Globus pallidus (tissue), 1 donor: ENCODE measurements at regions not wholly inside any gene's neighbourhood (a gene's known extent, or its start where the extent isn't known, plus 50 kb on each side); places are given as distances from the start of the nearest gene placed in this dataset.
"Not testable (repeated sequence)": the region's sequence is repeated elsewhere in the genome, so short reads cannot be mapped to it uniquely, and the experiment has no call there.

Experiments
- DNase-seq: peaks from one replicate; pipeline ENCODE4 v3.0.0-alpha.2; 2015; ENCODE audit warnings: low spot score

GRCh38 chr3:177249203-177249602, 51.9 kb upstream of the TBL1XR1 start:
- DNase-seq = no peak

- no peak for DNase-seq
Measured at GRCh38 chr3:177250151-177250550, 52.9 kb upstream of the TBL1XR1 start.

- DNase-seq = no peak
Measured at GRCh38 chr3:177251755-177252154, 54.5 kb upstream of the TBL1XR1 start.

GRCh38 chr3:177257006-177257405, 59.7 kb upstream of the TBL1XR1 start:
- DNase-seq = no peak

GRCh38 chr3:177257625-177258024, 60.3 kb upstream of the TBL1XR1 start:
- DNase-seq = no peak

GRCh38 chr3:177262396-177262795, 65.1 kb upstream of the TBL1XR1 start:
- no peak for DNase-seq

- no peak for DNase-seq
Measured at GRCh38 chr3:177263615-177264368, 66.5 kb upstream of the TBL1XR1 start.

GRCh38 chr3:177271811-177272501, 74.7 kb upstream of the TBL1XR1 start:
- not testable (repeated sequence) for DNase-seq

- no peak for DNase-seq
Measured at GRCh38 chr3:177278016-177278415, 80.7 kb upstream of the TBL1XR1 start.

GRCh38 chr3:177279118-177279815, 82.0 kb upstream of the TBL1XR1 start:
- DNase-seq = no peak

GRCh38 chr3:177281292-177282118, 84.2 kb upstream of the TBL1XR1 start:
- no peak for DNase-seq

GRCh38 chr3:177282119-177282655, 84.9 kb upstream of the TBL1XR1 start:
- no peak for DNase-seq

GRCh38 chr3:177283983-177284382, 86.7 kb upstream of the TBL1XR1 start:
- DNase-seq = no peak

- DNase-seq = no peak
Measured at GRCh38 chr3:177284383-177284881, 87.2 kb upstream of the TBL1XR1 start.

GRCh38 chr3:177286034-177286433, 88.8 kb upstream of the TBL1XR1 start:
- DNase-seq = no peak

GRCh38 chr3:177287231-177287630, 89.9 kb upstream of the TBL1XR1 start:
- no peak for DNase-seq

- DNase-seq = no peak
Measured at GRCh38 chr3:177290633-177291032, 93.4 kb upstream of the TBL1XR1 start.

- no peak for DNase-seq
Measured at GRCh38 chr3:177294221-177294620, 96.9 kb upstream of the TBL1XR1 start.

- DNase-seq = no peak
Measured at GRCh38 chr3:177295116-177295515, 97.8 kb upstream of the TBL1XR1 start.

- no peak for DNase-seq
Measured at GRCh38 chr3:177299250-177299649, 102.0 kb upstream of the TBL1XR1 start.

GRCh38 chr3:177300039-177300833, 103.0 kb upstream of the TBL1XR1 start:
- peak; percentile 35 for DNase-seq
